HG02678 (cell line): ENCODE measurements at regions not wholly inside any gene's neighbourhood (a gene's known extent, or its start where the extent isn't known, plus 50 kb on each side); places are given as distances from the start of the nearest gene placed in this dataset.
"Not testable (repeated sequence)": the region's sequence is repeated elsewhere in the genome, so short reads cannot be mapped to it uniquely, and the experiment has no call there.

Experiments used
- ATAC-seq: cut with Tn5 transposase; IDR thresholded peaks from one replicate; pipeline ENCODE4 v1.9.1; 2021; ENCODE audit warnings: mild to moderate bottlenecking, moderate library complexity; ENCODE audit not compliant: unreplicated experiment

DNA sequence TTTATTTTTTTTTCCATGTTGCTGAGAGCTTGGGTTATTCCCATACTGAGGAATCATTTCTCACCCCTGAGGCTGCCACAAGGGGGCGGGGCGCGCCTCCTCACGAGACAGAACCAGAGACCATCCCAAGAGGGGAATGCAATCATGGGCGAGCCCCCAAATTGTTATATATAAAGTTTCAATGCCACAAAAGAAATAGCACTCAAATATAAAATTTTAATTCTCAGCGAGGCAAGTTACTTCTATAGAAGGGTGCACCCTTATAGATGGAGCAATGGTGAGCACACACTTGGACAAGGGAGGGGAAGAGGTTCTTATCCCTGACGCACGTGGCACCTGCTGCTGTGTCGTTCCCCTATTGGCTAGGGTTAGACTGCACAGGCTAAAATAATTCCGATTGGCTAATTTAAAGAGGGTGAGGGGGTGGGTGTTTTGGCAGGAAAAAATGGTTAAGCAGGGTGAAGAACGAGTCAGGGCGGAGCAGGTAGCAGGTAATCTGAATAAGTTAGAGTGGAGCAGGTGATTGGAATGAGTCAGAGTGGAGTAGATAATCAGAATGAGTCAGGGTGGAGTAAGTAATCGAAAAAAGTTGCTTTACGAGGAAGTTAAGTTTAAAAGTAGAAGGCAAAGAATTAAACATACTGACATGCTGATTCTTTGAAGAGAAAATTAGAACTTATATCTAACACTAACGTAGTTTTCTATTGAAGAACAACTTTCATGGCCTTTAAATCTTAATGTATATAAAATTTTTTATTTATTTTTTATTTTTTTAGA lies 177.5 kb downstream of the MTCL1 start:
- ATAC-seq, result no peak

DNA sequence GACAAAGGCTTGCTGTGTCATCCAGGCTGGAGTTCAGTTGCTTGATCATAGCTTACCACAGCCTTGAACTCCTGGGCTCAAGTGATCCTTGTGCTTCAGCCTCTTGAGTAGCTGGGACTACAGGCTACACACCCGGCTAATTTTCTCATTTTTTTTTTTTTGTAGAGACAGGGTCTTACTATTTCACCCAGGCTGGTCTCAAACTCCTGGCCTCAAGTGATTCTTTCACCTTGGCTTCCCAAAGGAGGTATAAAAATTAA lies 178.0 kb downstream of the MTCL1 start:
- ATAC-seq, result no peak

DNA sequence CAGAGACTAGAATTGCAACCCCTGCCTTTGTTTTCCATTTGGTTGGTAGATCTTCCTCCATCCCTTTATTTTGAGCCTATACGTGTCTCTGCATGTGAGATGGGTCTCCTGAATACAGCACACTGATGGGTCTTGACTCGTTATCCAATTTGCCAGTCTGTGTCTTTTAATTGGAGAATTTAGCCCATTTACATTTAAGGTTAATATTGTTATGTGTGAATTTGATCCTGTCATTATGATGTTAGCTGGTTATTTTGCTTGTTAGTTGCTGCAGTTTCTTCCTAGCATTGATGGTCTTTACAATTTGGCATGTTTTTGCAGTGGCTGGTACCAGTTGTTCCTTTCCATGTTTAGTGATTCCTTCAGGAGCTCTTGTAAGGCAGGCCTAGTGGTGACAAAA lies 182.5 kb downstream of the MTCL1 start:
- not testable (repeated sequence) for ATAC-seq

DNA sequence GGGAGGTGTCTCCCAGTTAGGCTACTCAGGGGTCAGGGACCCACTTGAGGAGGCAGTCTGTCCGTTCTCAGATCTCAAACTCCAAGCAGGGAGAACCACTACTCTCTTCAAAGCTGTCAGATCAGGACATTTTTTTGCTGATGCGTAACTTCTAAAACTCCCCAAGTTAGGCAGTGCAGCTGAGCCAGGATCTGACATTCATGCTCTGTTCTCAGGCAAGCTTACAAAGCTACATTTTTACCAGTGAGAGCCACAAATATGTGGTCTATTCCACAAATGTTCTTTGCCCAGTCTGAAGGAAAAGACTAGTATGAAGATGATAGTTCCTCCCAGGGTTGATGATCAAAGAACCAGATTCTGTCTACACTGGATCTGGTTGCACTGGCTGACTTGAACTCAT lies 184.1 kb downstream of the MTCL1 start:
- ATAC-seq, result no peak

DNA sequence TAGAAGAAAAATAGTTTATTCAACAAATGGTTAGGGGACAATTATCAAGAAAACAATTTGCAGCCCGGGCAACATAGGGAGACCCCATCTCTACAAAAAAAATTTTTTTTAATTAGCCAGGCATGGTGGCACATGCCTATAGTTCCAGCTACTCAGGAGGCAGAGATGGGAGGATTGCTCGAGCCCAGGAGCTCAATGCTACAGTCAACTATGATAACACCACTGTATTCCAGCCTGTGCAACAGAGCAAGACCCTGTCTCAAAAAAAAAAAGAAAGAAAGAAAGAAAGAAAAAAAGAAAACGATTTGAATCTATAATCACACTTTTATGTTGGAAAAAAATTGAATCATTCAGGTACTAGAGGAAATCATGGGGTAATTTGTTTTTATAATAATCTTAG lies 185.1 kb downstream of the MTCL1 start:
- ATAC-seq, result not testable (repeated sequence)

DNA sequence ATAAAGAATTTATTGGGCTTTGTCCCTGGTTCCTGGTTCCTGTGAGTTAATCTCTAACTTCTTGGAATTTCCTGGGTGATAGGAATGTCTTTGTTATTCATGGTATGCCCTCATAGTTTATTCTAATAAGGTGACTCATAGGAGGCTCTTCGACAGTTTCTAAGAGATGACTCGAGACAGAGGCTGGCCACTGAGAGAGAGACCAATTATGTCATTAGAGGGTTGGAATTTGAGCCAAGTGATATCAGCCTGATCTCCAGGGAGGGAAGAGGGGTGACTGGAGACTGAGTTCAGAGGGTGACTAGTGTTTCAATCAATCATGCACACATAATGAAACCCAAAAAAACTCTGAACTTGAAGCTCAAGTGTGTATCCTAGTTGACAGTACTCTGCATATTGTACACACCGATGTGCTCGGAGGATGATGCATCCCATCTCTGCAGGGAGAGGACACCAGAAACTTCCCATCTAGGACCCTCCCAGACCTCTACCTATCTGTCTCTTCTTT lies 185.7 kb downstream of the MTCL1 start:
- no peak for ATAC-seq

DNA sequence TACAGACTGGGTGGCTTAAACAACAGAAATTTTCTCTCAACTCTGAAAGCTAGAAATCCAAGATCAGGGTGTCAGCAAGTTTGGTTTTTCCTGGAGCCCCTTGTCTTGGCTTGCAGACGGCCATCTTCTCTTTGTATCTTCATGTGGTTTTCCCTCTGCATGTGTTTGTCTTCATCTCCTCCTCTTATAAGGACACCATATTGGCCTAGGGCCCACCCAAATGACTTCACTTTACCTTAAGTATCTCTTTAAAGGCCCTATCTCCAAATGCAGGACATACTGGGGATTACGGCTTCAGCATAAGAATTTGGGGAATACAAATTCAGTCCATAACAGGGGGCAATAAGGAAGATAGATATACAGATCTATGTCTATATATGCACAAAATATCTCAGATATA lies 187.9 kb downstream of the MTCL1 start:
- ATAC-seq, result no peak

DNA sequence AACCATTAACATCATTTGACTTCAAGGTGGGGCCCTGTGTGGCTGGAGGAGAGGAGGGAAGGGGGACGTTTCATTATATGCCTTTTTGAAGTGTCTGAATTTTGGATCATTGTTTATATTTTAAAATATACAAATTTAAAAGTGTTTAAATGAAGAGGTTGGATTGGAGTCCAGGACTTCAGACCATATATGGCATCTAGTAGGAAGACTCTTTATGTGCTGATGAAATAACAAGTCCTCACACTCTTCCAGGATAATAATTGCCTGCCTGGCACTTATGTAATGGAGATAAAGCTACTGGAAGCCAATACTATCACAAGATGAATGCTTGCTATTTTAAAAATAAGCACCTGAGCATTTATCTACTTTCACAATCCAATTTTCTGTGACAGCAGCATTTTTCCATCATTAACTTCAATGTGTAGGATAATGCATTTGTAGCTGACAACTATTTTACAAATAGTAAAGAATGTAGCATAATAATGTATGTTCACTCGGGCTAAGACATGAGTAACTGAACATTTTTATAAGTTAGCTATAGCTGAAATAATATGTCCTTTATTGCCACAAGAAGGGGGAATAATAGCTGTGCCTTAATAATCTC lies 188.4 kb downstream of the MTCL1 start:
- no peak for ATAC-seq

DNA sequence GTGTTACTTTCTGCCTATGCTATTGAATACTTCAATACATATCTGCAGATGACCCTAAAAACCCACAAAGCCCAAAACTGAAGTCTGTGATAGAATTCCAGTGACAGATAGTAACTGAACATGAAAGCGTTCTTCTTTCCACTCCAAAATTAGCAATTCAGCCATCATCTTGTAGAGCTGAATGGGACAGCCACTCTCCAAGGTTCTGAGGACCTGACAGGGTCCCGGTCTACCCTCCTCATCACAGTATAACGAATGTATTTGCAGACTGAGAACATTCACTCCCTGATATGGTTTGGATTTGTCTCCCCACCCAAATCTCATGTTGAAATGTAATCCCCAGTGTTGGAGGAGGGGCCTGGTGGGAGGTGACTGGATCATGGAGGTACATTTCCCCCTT lies 189.5 kb downstream of the MTCL1 start:
- no peak for ATAC-seq

DNA sequence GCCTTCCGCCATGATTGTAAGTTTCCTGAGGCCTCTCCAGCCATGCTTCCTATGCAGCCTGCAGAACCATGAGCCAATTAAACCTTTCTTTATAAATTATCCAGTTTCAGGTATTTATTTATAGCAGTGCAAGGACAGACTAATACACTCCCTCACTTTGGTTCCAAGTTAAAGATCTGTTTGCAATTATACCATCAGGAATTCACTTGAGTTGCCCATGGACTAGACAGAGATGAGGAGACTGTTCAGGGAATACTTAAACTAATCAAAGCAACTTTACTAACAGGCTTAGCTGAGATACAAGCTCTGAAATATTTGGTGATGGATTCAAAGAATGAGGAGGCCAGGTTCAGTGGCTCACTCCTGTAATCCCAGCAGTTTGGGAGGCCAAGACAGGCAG lies 190.0 kb downstream of the MTCL1 start:
- no peak for ATAC-seq

DNA sequence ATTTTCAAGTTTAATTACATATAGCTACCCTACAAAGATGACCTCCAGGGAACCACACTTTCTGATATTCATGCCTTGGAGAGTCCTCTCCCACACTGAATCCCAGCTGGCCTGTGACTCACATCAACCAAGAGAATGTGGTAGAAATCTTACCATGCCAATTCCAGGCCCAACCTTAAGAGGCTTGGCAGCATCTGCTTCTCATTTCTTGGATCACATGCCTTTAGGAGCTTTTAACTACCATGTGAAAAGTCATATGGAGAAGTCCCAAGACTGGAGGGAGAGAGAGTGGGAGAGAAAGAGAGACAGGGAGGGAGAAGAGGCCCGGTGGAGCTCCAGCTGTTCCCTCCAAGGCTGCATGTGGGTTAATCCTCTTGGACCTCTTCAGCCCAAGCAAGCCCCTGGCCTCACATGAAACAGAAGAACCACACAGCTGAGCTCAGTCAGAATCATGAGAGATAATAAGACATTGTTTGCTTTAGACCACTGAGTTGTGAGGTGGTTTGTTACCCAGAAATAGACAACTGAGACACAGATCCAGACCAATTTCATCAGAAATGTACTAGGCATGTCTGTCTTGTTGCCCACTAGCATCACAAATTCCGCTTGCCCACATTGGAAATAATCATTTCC lies 190.7 kb downstream of the MTCL1 start:
- no peak for ATAC-seq

DNA sequence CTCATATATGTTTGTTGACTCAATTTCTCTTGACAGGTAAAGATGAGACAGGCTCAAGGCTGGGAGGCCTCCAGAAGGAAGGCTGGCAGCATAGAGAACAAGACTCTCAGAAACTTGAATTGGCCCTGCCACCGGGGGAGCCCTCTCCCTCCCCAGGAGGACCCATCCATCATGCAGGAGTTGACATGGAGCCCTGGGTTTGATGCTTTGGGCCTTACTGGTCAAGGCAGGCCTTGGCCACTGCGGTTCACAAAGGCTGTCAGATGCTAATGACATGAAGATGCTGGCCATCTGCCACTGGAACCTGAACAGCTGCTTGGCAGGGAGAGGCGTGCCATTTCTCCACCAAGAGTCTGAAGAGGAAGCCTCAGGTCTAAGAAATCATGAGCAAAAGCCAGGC lies 193.6 kb downstream of the MTCL1 start:
- ATAC-seq, result no peak

DNA sequence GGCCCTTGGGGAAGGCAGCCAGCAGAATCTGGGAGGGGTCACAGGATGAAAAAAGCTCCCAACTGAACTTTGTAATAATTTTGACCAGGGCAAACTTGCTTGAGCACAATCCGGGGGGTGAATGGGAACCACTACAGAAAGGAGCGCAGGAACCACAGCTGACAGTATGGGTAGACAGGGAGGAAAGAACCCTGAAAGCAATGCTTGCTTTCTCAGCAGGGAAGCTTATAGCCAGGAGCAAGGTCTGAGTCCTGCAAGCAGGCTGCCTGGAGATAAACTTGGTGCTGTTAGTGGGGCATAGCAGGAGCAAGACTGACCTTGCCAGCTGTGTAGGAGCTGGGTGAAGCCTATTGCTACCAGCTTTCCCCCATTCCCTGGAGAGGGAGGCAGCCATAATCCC lies 195.2 kb downstream of the MTCL1 start:
- ATAC-seq, result no peak

DNA sequence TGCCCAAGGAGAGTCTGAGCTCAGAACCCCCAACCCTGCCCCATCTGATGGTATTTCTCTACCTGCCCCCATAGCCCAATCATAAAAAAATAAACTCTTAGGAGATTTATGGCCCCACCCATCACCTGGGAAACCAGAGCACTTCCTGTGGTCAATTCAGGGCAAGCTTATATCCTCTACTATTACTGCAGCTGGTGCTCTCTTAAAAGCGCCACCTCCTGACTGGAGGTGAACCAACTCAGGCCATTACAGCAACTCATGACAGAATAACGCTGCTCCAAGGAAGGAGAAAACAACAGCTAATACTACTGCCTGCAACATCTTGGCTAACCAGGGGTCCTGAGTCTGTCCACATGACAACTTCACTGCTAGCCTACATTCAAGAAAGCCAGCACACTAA lies 195.7 kb downstream of the MTCL1 start:
- ATAC-seq, result no peak

DNA sequence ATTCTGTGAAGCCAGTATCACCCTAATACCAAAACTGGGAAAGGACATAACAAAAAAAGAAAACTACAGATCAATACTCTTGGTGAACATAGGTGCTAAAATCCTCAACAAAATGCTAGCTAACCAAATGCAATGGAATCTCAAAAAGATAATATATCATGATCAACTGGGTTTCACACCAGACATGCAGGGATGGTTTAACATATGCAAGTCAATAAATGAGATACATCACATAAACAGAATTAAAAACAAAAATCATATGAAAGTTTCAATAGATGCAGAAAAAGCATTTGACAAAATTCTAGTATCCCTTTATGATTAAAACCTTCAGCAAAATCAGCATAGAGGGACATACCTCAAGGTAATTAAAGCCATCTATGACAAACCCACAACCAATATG lies 198.2 kb upstream of the NDUFV2 start:
- ATAC-seq, result no peak

DNA sequence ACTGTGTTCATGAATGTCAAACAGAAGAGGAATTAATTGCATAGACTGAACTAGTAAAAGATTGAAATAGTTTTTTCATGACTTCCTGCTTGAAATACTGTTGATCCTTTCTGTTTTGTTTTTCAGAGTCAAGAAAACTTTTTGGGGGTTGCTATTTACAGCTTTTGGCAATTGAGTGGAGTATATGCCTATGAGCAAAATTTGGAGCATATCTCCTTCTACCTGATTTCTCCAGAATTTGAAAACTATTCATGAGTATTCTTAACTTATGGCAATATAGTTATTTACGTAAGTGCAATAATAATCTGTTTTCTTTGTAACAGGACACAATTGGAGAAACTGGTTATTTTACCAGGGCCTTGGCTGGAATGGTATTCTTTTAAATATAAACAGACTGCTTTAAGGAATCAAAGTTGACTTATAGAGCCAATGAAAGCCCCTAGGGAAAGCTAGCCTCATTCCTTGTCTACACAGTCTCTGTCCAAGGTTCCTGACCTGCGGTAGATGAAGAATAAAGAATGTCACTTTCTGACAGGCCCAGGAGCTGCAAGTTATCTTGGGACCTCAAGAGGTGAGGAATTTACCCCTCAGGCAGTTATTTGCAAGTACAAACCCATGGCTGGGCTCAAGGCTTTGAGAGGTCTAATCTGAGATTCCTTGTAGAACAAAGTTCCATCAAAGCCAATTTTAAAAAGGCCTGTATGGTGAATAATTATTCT lies 193.5 kb upstream of the NDUFV2 start:
- ATAC-seq, result no peak

DNA sequence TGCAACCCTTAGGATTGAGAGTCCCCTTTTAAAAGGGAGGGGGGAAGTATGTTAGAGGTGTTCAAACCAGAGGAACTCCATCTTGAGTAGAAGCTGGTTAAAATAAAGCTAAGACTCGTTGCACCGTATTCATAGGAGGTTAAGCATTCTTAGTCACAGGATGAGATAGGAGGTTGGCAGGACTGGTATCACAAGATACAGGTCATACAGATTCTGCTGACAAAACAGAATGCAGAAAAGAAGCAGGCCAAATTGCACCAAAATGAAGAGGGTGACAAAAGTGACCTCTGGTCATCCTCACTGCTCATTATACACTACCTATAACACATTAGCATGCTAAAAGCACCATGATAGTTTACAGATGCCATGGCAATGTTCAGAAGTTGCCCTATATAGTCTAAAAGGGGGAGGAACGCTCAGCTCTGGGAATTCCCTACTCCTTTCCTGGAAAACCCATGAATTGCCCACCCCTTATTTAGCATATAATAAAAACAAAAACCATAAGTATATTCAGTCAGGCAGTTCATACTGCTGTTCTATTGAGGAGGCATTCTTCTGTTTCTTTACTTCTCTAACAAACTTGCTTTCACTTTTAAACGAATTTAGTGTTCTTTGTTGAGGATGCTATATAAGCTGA lies 192.2 kb upstream of the NDUFV2 start:
- ATAC-seq, result no peak

DNA sequence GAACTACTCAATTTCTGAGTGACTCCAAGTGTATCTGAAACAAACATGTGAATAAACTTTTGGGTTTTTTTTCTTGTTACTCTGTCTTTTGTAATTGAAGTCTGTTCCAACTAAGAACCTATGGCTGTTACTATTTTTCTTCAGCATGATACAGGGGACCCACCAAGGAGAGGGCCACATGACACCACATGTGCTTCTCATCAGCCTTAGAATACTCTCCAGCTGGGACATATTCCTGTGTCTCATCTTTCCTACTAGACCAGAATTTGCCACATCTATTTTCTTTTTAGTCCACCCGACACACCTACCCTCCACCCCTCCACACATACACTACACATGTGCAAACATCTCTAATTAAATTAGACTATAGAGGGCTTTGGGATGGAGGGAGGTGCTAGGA lies 191.7 kb upstream of the NDUFV2 start:
- no peak for ATAC-seq

DNA sequence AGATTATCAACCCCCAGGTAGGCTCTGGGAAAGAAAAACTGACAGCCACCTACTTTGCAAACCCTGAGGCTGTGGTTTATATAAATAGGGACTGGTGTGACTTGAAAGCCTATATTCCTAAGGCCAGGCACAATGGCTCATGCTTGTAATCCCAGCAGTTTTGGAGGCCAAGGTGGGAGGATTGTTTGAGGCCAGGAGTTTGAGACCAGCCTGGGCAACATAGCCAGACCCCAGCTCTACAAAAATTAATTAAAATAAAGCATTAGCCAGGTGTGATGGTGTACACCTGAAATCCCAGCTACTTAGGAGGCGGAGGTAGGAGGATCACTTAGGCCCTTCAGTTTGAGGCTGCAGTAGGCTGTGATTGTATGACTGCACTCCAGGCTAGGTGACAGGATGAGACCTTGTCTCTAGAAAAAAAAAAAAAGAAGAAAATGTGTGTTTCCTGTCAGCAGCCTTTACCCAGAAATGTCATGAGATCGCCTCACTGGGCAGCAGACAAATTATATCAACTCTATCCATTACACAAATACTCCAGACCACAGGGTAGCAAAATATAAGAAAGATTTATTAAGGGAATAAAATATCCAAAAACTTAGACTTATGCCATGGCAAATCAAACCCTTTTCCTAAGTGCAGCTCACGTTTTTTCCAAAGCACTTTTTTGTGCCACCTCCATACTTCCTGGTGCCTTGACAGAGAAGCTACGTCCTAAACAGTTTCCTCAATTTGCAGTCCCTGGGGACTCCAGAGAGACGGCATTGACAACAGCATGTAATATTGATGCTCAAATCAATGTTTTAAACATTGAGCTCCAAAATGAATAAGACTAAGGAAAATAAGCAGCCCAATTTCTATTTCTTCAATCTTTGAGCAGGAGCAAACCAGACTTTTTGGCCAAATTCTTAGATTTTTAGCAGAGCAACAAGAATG lies 190.8 kb upstream of the NDUFV2 start:
- ATAC-seq, result no peak
